ENCODE measurements at regions not wholly inside any gene's neighbourhood (a gene's known extent, or its start where the extent isn't known, plus 50 kb on each side); places are given as distances from the start of the nearest gene placed in this dataset.

- DNase-seq = no peak
Measured at GRCh38 chr16:5642436-5642835, 544.8 kb upstream of the EEF2KMT start.

- no peak for DNase-seq
Measured at GRCh38 chr16:5642011-5642410, 544.4 kb upstream of the EEF2KMT start.

- no peak for DNase-seq
Measured at GRCh38 chr16:5640883-5641282, 543.3 kb upstream of the EEF2KMT start.

DNA sequence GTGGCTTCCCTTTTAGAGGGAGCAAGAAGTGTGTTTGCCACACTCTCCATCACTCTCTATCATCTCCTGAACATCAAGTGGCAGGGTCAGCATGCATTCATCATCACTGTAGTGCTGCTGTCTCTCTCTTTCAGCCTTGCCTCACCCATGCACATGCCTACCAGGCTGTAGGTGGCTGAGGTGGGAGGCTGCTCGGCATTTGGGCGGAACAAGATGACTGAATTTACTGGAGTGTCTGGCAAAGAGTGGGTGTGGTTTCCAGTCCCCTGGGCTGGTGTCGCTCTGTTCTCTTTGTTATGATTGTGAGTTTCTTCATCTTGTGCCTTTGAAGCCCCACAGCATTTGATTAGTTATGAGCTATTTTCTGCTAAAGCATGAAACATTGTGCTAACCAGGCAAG, 541.9 kb upstream of the EEF2KMT start:
- no peak for DNase-seq

GRCh38 chr16:5635331-5635730, 537.7 kb upstream of the EEF2KMT start:
- no peak for DNase-seq

DNA sequence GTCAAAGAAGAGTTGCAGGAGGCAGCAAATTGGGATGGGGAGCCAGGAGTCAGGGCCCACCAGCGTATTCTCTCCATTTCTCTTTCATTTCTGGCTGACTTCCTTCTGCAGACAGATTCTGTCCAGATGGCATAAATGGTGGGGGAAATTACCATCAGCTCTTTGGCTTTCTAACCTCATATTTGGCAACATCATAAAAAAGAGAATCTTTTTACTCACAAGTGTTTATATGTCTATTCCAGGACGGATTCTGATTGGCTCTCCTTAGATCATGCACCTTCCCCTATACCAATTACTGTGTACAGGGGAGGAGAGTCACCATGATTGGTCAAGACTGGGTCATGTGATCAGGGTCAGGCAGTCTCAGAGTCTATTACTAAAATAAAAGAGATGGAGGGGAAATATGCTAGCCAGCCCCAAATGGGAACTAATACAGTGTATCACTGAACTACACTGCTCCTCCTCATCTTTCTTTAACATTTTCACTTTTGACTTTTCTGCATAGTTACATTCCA, 537.1 kb upstream of the EEF2KMT start:
- DNase-seq = no peak

- DNase-seq = peak; percentile 34
Measured at GRCh38 chr16:5633845-5634440, 536.3 kb upstream of the EEF2KMT start.

- no peak for DNase-seq
Measured at GRCh38 chr16:5622234-5622884, 524.8 kb upstream of the EEF2KMT start.

- no peak for DNase-seq
Measured at GRCh38 chr16:5621826-5622225, 524.2 kb upstream of the EEF2KMT start.

GRCh38 chr16:5619304-5619703, 521.7 kb upstream of the EEF2KMT start:
- DNase-seq = no peak

GRCh38 chr16:5616841-5617240, 519.2 kb upstream of the EEF2KMT start:
- no peak for DNase-seq

DNA sequence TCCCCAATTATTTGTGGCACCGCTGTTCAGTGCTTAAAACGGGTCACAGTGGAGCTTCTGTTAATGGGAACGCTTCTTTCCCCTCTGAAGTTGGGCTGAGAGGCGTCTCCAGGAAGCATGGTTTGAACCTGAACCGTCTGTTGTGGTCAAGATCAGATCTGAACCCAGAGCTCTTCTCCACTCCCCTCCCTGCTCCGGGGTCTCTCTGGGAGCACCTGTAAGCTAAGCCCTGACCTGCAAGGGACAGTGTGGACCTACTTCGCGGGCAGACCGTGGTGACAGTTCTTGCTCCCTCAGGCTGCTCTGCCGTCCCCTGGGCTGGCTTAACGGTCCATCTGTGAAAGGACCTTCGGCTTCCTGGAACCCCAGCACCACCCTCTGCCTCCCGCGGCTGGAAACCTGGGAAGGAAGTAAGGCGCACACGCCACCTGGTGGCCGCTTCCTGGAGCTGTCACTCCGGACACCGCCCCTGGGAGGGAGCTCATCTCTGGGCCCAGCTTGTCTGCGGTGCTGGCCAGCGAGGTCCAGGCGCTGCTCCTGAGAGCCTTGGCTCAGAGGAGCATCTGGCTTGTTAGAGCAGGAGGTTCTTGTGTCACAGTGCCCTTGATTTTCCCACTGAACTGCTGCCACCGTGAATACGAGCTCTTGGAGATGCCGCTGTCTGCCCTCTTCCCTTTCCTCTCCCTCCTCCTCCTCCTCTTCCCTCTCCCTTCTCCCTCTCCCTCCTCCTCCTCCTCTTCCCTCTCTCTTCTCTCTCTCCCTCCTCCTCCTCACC, 518.5 kb upstream of the EEF2KMT start:
- DNase-seq = peak; percentile 52

- DNase-seq = no peak
Measured at GRCh38 chr16:5607169-5607568, 509.6 kb upstream of the EEF2KMT start.

GRCh38 chr16:5605404-5605803, 507.8 kb upstream of the EEF2KMT start:
- no peak for DNase-seq

GRCh38 chr16:5604770-5605169, 507.2 kb upstream of the EEF2KMT start:
- peak; percentile 11 for DNase-seq

DNA sequence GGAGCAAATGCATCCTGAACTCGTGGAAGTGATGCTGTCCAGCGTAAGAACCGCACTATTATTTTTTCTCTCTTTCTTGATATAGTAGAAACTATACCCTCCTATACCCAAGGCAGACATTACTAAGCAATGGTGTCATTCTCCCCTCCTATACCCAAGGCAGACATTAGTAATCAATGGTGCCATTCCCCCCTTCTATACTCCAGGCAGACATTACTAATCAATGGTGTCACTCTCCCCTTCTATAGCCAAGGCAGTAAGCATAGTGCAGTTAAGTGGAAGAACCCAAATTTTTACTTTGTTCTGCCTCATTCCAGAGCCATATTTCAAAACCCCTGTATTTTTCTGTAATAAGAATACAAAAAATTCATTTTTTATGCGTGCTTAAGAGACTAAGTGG, 506.2 kb upstream of the EEF2KMT start:
- DNase-seq = no peak

DNA sequence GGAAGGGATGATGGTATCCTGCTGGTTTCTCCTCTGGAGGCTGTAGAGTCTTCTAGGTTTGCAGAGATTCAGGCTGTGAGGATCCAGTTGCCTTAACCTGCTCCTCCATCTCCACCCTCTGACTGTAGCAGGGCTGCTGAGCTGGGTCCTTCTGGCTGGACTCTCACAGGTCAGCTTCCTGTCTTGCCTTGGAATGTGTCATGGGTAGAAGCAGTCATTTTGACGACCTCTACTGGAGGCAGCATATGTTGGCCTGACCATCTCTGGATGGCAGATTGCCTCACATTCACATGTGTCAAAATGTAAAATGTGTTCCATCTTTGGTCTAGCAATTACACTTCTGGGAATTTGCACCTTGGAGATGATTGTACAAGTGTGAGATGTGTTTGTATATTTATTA, 504.4 kb upstream of the EEF2KMT start:
- DNase-seq = no peak

DNA sequence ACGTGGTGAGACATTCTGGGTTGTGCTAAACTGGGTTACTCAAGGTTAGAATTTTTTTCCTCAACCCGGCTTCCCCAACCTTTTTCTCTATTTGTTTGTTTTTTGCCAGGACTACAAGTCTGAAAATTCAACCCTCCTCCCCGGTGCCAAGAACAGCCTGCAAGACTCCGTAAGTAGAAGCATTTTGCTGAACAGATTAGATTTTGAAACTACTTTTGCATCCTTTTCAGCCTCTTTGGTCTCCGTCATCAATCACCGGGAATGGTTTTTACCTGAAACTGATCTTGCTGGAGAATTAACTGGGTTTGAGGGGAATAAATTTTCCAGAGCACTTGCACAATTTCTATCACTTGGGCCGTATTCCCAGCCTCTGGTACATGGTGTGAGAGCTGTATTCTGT, 501.2 kb upstream of the EEF2KMT start:
- no peak for DNase-seq

- no peak for DNase-seq
Measured at GRCh38 chr16:5595849-5596248, 498.3 kb upstream of the EEF2KMT start.

- DNase-seq = no peak
Measured at GRCh38 chr16:5590416-5590815, 492.8 kb upstream of the EEF2KMT start.

DNA sequence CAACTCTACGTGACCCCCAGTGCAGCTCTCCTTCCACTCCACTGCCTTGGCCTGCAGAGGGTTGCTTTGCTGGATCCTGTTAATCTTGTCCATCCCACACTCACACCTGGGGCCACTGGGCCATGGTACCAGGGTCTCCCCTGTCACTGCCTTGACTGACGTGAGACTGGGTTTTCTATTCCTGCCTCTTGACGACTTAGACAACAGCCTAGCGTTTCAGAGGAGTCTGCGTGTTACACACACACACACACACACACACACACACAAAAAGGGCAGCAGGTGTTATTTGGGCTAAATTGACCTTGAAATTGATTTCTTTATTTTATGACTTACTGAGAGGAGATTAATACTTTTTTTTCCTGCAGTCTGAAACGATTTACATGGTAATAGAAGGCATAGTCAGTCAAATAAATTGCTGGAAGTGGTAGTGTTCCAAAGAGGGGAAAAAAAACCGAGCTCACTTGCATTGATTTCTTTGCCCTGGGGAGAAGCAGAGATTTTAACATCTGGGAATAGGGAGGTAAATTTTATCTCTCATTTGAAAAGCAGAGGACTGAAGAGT, 492.3 kb upstream of the EEF2KMT start:
- DNase-seq = no peak

DNA sequence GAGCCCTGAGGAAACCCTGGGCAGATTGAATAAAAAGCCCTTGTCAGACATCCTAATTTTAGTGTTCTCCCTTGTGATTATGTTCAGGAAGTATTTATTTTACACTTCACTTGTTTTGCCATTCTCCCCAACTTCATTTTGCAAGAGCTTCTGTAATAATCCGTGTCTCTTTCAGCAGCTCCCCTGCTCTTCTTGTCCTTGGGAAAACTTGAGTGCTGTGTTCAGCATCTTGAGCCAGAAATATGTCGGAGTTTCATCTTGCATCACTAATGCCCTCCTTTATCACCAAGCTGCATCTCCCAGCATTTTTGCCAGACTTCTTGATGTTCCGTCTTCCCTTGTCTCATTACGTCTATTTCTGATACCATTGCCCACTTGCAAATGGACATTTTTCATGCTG, 486.5 kb upstream of the EEF2KMT start:
- no peak for DNase-seq

DNA sequence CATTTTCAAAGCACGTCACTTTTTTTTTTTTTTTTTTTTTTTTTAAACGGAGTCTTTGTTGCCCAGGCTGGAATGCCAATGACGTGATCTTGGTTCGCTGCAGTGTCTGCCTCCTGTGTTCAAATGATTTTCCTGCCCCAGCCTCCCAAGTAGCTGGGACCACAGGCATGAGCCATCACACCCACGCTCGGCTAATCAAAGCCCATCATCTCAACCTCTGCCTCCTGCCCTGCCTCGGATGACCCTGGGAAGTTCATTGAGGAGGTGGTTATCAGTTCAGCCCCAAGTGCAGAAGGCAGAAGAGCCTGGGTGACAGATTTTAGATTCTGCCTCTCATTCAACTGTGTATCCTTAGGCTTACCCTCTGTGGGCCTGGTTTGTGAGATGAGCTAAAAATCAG, 484.9 kb upstream of the EEF2KMT start:
- no peak for DNase-seq
